H9 (cell line): ENCODE measurements at regions not wholly inside any gene's neighbourhood (a gene's known extent, or its start where the extent isn't known, plus 50 kb on each side); places are given as distances from the start of the nearest gene placed in this dataset.

Experiments
- DNase-seq: peaks from one replicate; pipeline ENCODE4 v3.0.0-alpha.2; 2017
- H2AFZ ChIP-seq: one replicate; pipeline ENCODE4 v1.6.1; 2013; ENCODE audit warnings: mild to moderate bottlenecking, low read length, control low read depth, moderate library complexity
- H2AK5ac ChIP-seq: 2 replicates; pipeline ENCODE4 v1.6.1; 2013; ENCODE audit warnings: low read length, control low read depth, mixed read lengths; ENCODE audit not compliant: insufficient read length
- H2BK120ac ChIP-seq: one replicate; pipeline ENCODE4 v1.6.1; 2013; ENCODE audit warnings: low read depth, mild to moderate bottlenecking, low read length, control low read depth, inconsistent platforms; ENCODE audit not compliant: poor library complexity, severe bottlenecking
- H2BK12ac ChIP-seq: 2 replicates; pipeline ENCODE4 v1.6.1; 2013; ENCODE audit warnings: low read length, control low read depth, mixed read lengths, low read depth; ENCODE audit not compliant: insufficient read length
- H2BK15ac ChIP-seq: 2 replicates; pipeline ENCODE4 v1.6.1; 2013; ENCODE audit warnings: low read depth, low read length, control low read depth
- H2BK20ac ChIP-seq: one replicate; pipeline ENCODE4 v1.6.1; 2013; ENCODE audit warnings: low read depth, mild to moderate bottlenecking, low read length, control low read depth, inconsistent platforms; ENCODE audit not compliant: poor library complexity, severe bottlenecking
- H2BK5ac ChIP-seq: 2 replicates; pipeline ENCODE4 v1.6.1; 2013; ENCODE audit warnings: low read length, control low read depth, mixed read lengths; ENCODE audit not compliant: insufficient read length
- H3K14ac ChIP-seq: 2 replicates; pipeline ENCODE4 v1.6.1; 2013; ENCODE audit warnings: low read length, control low read depth; ENCODE audit not compliant: insufficient read depth
- H3K18ac ChIP-seq: 2 replicates; pipeline ENCODE4 v1.6.1; 2013; ENCODE audit warnings: low read depth, mild to moderate bottlenecking, mixed read lengths, low read length, control low read depth; ENCODE audit not compliant: insufficient read length
- H3K23ac ChIP-seq: 2 replicates; pipeline ENCODE4 v1.6.1; 2013; ENCODE audit warnings: low read length, control low read depth, mixed read lengths, low read depth; ENCODE audit not compliant: insufficient read length
- H3K23me2 ChIP-seq: 2 replicates; pipeline ENCODE4 v1.6.1; 2013; ENCODE audit warnings: low read depth, mild to moderate bottlenecking, mixed read lengths, low read length, control low read depth; ENCODE audit not compliant: insufficient read length, poor library complexity, severe bottlenecking
- H3K27ac ChIP-seq: 2 replicates; pipeline ENCODE4 v1.5.1; 2013; ENCODE audit warnings: low read length, control low read depth, mixed read lengths, low read depth; ENCODE audit not compliant: insufficient read length
- H3K27me3 ChIP-seq: 2 replicates; pipeline ENCODE4 v1.6.1; 2013; ENCODE audit warnings: low read length, control low read depth, inconsistent platforms; ENCODE audit not compliant: insufficient read depth
- H3K4ac ChIP-seq: 2 replicates; pipeline ENCODE4 v1.6.1; 2013; ENCODE audit warnings: low read depth, mild to moderate bottlenecking, control low read depth, inconsistent platforms, low read length, moderate library complexity
- H3K4me1 ChIP-seq: 2 replicates; pipeline ENCODE4 v1.6.1; 2013; ENCODE audit warnings: low read length, control low read depth, inconsistent platforms; ENCODE audit not compliant: insufficient read depth
- H3K4me2 ChIP-seq: 2 replicates; pipeline ENCODE4 v1.6.1; 2013; ENCODE audit warnings: low read length, control low read depth, mixed read lengths; ENCODE audit not compliant: insufficient read length, insufficient read depth
- H3K56ac ChIP-seq: 2 replicates; pipeline ENCODE4 v1.6.1; 2013; ENCODE audit warnings: low read depth, mild to moderate bottlenecking, mixed read lengths, low read length, control low read depth; ENCODE audit not compliant: insufficient read length
- H3K79me1 ChIP-seq: 2 replicates; pipeline ENCODE4 v1.6.1; 2013; ENCODE audit warnings: low read depth, mild to moderate bottlenecking, moderate library complexity, low read length, control low read depth, inconsistent platforms; ENCODE audit not compliant: insufficient read depth, poor library complexity, severe bottlenecking
- H3K79me2 ChIP-seq: 2 replicates; pipeline ENCODE4 v1.6.1; 2013; ENCODE audit warnings: low read length, control low read depth, inconsistent platforms; ENCODE audit not compliant: insufficient read depth
- H3K9ac ChIP-seq: 2 replicates; pipeline ENCODE4 v1.6.1; 2013; ENCODE audit warnings: low read length, control low read depth, mixed read lengths; ENCODE audit not compliant: insufficient read length; ENCODE audit errors: extremely low read depth
- H3K9me3 ChIP-seq: one replicate; pipeline ENCODE4 v1.6.1; 2013; ENCODE audit warnings: low read depth, low read length, inconsistent platforms; ENCODE audit not compliant: control insufficient read depth
- H3T11ph ChIP-seq: one replicate; pipeline ENCODE4 v1.6.1; 2013; ENCODE audit warnings: mild to moderate bottlenecking, low read length, control low read depth, inconsistent platforms
- H4K20me1 ChIP-seq: one replicate; pipeline ENCODE4 v1.6.1; 2013; ENCODE audit not compliant: control insufficient read depth, insufficient read length, insufficient read depth
- H4K5ac ChIP-seq: 2 replicates; pipeline ENCODE4 v1.6.1; 2013; ENCODE audit warnings: low read depth, mild to moderate bottlenecking, mixed read lengths, low read length, control low read depth; ENCODE audit not compliant: insufficient read length
- H4K8ac ChIP-seq: replicated peaks from 2 replicates; pipeline ENCODE4 v1.6.1; 2013; ENCODE audit warnings: low read length, control low read depth, mixed read lengths, low read depth; ENCODE audit not compliant: insufficient read length
- H4K91ac ChIP-seq: 2 replicates; pipeline ENCODE4 v1.6.1; 2013; ENCODE audit warnings: low read depth, mild to moderate bottlenecking, moderate library complexity, mixed read lengths, low read length, control low read depth; ENCODE audit not compliant: insufficient read length
- H3K27ac Mint-ChIP-seq, 3 experiments: 2 replicates in 2 of 3; 3 replicates in 1 of 3; pipeline ENCODE4 v1.8.0; 2020 to 2021; ENCODE audit warnings: mixed read lengths in 3 of 3, mild to moderate bottlenecking in 1 of 3, moderate library complexity in 1 of 3
- H3K27me3 Mint-ChIP-seq: 2 replicates; pipeline ENCODE4 v1.8.0; 2021; ENCODE audit warnings: low read depth, mild to moderate bottlenecking, moderate library complexity, mixed read lengths
- H3K36me3 Mint-ChIP-seq, 3 experiments: 2 replicates in 2 of 3; 3 replicates in 1 of 3; pipeline ENCODE4 v1.8.0; 2020 to 2021; ENCODE audit warnings: low read depth in 3 of 3, mixed read lengths in 3 of 3; ENCODE audit not compliant: insufficient read depth in 1 of 3
- H3K4me1 Mint-ChIP-seq, 2 experiments: 2 replicates each; pipeline ENCODE4 v1.8.0; 2020; ENCODE audit warnings: mixed read lengths in 2 of 2
- H3K4me3 Mint-ChIP-seq, 2 experiments: 2 replicates in 1 of 2; 3 replicates in 1 of 2; pipeline ENCODE4 v1.8.0; 2020 to 2021; ENCODE audit warnings: mild to moderate bottlenecking in 2 of 2, mixed read lengths in 2 of 2, moderate library complexity in 1 of 2
- H3K9me3 Mint-ChIP-seq, 2 experiments: 2 replicates in 1 of 2; 3 replicates in 1 of 2; pipeline ENCODE4 v1.8.0; 2020; ENCODE audit warnings: mild to moderate bottlenecking in 2 of 2, mixed read lengths in 2 of 2, moderate library complexity in 1 of 2
- CTCF ChIP-seq: fragments of 200-600 bp; sonication (generic); conservative IDR thresholded peaks from 3 replicates; pipeline ENCODE4 v1.8.0; 2021; ENCODE audit warnings: antibody characterized with exemption, mild to moderate bottlenecking
- WGBS: extraction: QIAGEN DNeasy Blood & Tissue Kit; methylation state at CpG from one replicate; pipeline ENCODE4 v1.1.7; 2013; ENCODE audit warnings: missing lambda C conversion rate, low lambda C conversion rate, mixed read lengths; ENCODE audit not compliant: insufficient read length; ENCODE audit errors: extremely low coverage; 5-methylcytosine and 5-hydroxymethylcytosine counted together

GRCh38 chr14:94689985-94690400 lies 77.8 kb downstream of the SERPINA3 start:
- Histone ChIP-seq H3K23me2 (no peaks in the 10 kb centered on the region), H2AFZ (no peak overlapping the region), H3K56ac (no peak overlapping the region), H3K23ac (no peak overlapping the region), H3K4me1 (no peaks in the 10 kb centered on the region; the same call in 1 of the 2 replicates), H3K79me2 (no peaks in the 10 kb centered on the region), H3K14ac (no peak overlapping the region), H2BK20ac (no peak overlapping the region), H4K20me1 (no peaks in the 10 kb centered on the region), H2BK12ac (no peak overlapping the region), H4K8ac (no peak overlapping the region), H3K4ac (no peak overlapping the region), H3T11ph (no peak overlapping the region), H2AK5ac (no peak overlapping the region), H2BK5ac (no peak overlapping the region), H2BK15ac (no peak overlapping the region), H4K5ac (no peak overlapping the region), H2BK120ac (no peak overlapping the region), H3K18ac (no peak overlapping the region), H3K27me3 (no peaks in the 10 kb centered on the region; the same call in 1 of the 2 replicates), H4K91ac (no peak overlapping the region), H3K4me2 (peak overlapping the region; percentile 37), H3K27ac (no peak overlapping the region), H3K9me3 (no peaks in the 10 kb centered on the region), H3K9ac (no peak overlapping the region), H3K79me1 (no peaks in the 10 kb centered on the region)
- Mint-ChIP-seq H3K36me3 (no peaks in the 10 kb centered on the region), H3K9me3 (peaks cover 0 to 3% of the 10 kb centered on the region in 2 experiments; a peak in 2 of 5 replicates), H3K4me3 (peak overlapping the region in 1 of 2 experiments; percentile 25; a peak in 2 of 5 replicates), H3K27me3 (peaks cover 25% of the 10 kb centered on the region), H3K27ac (no peak overlapping the region), H3K4me1 (peaks cover 14 to 20% of the 10 kb centered on the region in 2 experiments)
- DNase-seq, result no peak
- no CpG with 5 or more reads among the region's 18 CpGs for WGBS
- TF ChIP-seq CTCF, result no peak
